GM12878 (cell line): ENCODE measurements at regions not wholly inside any gene's neighbourhood (a gene's known extent, or its start where the extent isn't known, plus 50 kb on each side); places are given as distances from the start of the nearest gene placed in this dataset.

Source experiments
- BHLHE40 ChIP-seq, 2 experiments: fragments of 450-650 bp in 1 of 2; IDR thresholded peaks; 2 replicates each; pipeline ENCODE4 v1.6.1; 2011 to 2017; ENCODE audit warnings: low read depth in 2 of 2, borderline replicate concordance in 1 of 2, improper control_type of control experiment in 1 of 2, low read length in 1 of 2, mild to moderate bottlenecking in 1 of 2
- BMI1 ChIP-seq: fragments of 450-650 bp; IDR thresholded peaks from 2 replicates; pipeline ENCODE4 v1.6.1; 2016; ENCODE audit warnings: mild to moderate bottlenecking, moderate library complexity, borderline replicate concordance
- JUNB ChIP-seq: IDR thresholded peaks from 2 replicates; pipeline ENCODE4 v1.6.1; 2016; ENCODE audit warnings: antibody characterized with exemption, mild to moderate bottlenecking
- MYC ChIP-seq: IDR thresholded peaks from 2 replicates; pipeline ENCODE4 v1.6.1; 2011; ENCODE audit warnings: mild to moderate bottlenecking, low read length, moderate library complexity, inconsistent platforms; ENCODE audit not compliant: insufficient read depth, insufficient replicate concordance, insufficient read length, severe bottlenecking
- POLR2A ChIP-seq: IDR thresholded peaks from 2 replicates; pipeline ENCODE4 v1.6.1; 2011; ENCODE audit warnings: low read depth, mild to moderate bottlenecking, low read length
- SMC3 ChIP-seq: IDR thresholded peaks from 2 replicates; pipeline ENCODE4 v1.6.1; 2011; ENCODE audit warnings: low read length, improper control_type of control experiment, borderline replicate concordance
- STAT3 ChIP-seq: IDR thresholded peaks from 2 replicates; pipeline ENCODE4 v1.6.1; 2011; ENCODE audit warnings: low read depth, low read length, improper control_type of control experiment
- SUZ12 ChIP-seq: fragments of 200-600 bp; sonication (generic); IDR thresholded peaks from one replicate; pipeline ENCODE4 v1.6.1; 2018; ENCODE audit warnings: antibody characterized with exemption, mild to moderate bottlenecking; ENCODE audit not compliant: unreplicated experiment
- TAF1 ChIP-seq: IDR thresholded peaks from 2 replicates; pipeline ENCODE4 v1.6.1; 2011; ENCODE audit warnings: mild to moderate bottlenecking, low read depth, low read length, borderline replicate concordance
- YY1 ChIP-seq: IDR thresholded peaks from 2 replicates; pipeline ENCODE4 v1.6.1; 2011; ENCODE audit warnings: low read depth, mild to moderate bottlenecking, low read length
- ZNF24 ChIP-seq: fragments of 450-650 bp; IDR thresholded peaks from 2 replicates; pipeline ENCODE4 v1.6.1; 2017; ENCODE audit warnings: antibody characterized with exemption, mild to moderate bottlenecking
- TF ChIP-seq, protein P1 (sequence below): fragments of 450-650 bp; IDR thresholded peaks from 2 replicates; pipeline ENCODE4 v1.6.1; 2018; ENCODE audit warnings: mild to moderate bottlenecking, low read depth, moderate library complexity; ENCODE audit not compliant: partially characterized antibody
- TF ChIP-seq, protein P2 (sequence below), 3 experiments: IDR thresholded peaks in 2 of 3; conservative IDR thresholded peaks in 1 of 3; 2 replicates each; pipeline ENCODE4 v1.5.1; 2011; ENCODE audit warnings: low read depth in 3 of 3, low read length in 3 of 3, mild to moderate bottlenecking in 3 of 3, control low read depth in 2 of 3, moderate library complexity in 2 of 3, inconsistent platforms in 1 of 3, mixed read lengths in 1 of 3; ENCODE audit not compliant: control insufficient read depth in 2 of 3, insufficient read depth in 1 of 3; ENCODE audit errors: extremely low read depth in 1 of 3
- TF ChIP-seq, protein P3 (sequence below): IDR thresholded peaks from 2 replicates; pipeline ENCODE4 v1.6.1; 2011; ENCODE audit warnings: low read depth, low read length, improper control_type of control experiment, borderline replicate concordance

DNA sequence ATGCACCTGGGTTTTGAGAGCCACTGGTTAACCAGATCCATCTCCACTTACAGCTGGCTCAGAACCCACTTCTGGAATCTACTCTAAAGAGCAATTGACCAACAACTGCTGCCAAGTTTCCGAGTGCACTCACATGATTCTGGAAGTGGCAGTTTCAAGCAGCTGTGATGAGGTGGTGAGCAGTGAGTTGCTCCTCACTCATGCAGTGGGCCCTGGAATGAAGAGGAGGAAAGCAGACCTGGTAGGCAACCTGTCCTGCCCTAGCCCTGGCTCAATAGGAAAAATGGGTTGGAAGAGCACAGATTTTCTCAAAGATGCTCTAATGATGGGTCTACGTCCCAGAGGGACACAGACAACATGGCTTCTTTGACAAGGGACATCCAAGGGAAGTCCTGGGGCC, 70.7 kb upstream of the NPY start:
- TF ChIP-seq TAF1 (no peak), BHLHE40 (IDR thresholded peaks at IDR 0.05; ENCODE audit: borderline replicate concordance in 1 of 2, low read depth in 2 of 2, low read length in 1 of 2) (no peak), ZNF24 (no peak), YY1 (no peak), BMI1 (no peak), POLR2A (no peak), SUZ12 (no peak), STAT3 (no peak), MYC (no peak), SMC3 (no peak), JUNB (no peak)
- TF ChIP-seq, protein P1, sequence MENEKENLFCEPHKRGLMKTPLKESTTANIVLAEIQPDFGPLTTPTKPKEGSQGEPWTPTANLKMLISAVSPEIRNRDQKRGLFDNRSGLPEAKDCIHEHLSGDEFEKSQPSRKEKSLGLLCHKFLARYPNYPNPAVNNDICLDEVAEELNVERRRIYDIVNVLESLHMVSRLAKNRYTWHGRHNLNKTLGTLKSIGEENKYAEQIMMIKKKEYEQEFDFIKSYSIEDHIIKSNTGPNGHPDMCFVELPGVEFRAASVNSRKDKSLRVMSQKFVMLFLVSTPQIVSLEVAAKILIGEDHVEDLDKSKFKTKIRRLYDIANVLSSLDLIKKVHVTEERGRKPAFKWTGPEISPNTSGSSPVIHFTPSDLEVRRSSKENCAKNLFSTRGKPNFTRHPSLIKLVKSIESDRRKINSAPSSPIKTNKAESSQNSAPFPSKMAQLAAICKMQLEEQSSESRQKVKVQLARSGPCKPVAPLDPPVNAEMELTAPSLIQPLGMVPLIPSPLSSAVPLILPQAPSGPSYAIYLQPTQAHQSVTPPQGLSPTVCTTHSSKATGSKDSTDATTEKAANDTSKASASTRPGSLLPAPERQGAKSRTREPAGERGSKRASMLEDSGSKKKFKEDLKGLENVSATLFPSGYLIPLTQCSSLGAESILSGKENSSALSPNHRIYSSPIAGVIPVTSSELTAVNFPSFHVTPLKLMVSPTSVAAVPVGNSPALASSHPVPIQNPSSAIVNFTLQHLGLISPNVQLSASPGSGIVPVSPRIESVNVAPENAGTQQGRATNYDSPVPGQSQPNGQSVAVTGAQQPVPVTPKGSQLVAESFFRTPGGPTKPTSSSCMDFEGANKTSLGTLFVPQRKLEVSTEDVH: no peak
- TF ChIP-seq, protein P2, sequence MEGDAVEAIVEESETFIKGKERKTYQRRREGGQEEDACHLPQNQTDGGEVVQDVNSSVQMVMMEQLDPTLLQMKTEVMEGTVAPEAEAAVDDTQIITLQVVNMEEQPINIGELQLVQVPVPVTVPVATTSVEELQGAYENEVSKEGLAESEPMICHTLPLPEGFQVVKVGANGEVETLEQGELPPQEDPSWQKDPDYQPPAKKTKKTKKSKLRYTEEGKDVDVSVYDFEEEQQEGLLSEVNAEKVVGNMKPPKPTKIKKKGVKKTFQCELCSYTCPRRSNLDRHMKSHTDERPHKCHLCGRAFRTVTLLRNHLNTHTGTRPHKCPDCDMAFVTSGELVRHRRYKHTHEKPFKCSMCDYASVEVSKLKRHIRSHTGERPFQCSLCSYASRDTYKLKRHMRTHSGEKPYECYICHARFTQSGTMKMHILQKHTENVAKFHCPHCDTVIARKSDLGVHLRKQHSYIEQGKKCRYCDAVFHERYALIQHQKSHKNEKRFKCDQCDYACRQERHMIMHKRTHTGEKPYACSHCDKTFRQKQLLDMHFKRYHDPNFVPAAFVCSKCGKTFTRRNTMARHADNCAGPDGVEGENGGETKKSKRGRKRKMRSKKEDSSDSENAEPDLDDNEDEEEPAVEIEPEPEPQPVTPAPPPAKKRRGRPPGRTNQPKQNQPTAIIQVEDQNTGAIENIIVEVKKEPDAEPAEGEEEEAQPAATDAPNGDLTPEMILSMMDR (IDR thresholded peaks at IDR 0.05 in 2 of 3, conservative IDR thresholded peaks at IDR 0.05 in 1 of 3; ENCODE audit: control insufficient read depth in 2 of 3, extremely low read depth in 1 of 3, insufficient read depth in 1 of 3, low read depth in 3 of 3, low read length in 3 of 3): no peak
- TF ChIP-seq, protein P3, sequence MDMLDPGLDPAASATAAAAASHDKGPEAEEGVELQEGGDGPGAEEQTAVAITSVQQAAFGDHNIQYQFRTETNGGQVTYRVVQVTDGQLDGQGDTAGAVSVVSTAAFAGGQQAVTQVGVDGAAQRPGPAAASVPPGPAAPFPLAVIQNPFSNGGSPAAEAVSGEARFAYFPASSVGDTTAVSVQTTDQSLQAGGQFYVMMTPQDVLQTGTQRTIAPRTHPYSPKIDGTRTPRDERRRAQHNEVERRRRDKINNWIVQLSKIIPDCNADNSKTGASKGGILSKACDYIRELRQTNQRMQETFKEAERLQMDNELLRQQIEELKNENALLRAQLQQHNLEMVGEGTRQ: no peak
